Tibial nerve (tissue), 4 donors: ENCODE measurements at regions not wholly inside any gene's neighbourhood (a gene's known extent, or its start where the extent isn't known, plus 50 kb on each side); places are given as distances from the start of the nearest gene placed in this dataset.

ENCODE experiments used
- CTCF ChIP-seq, 5 experiments: fragments of 200-600 bp in 3 of 5; fragments of 450-650 bp in 2 of 5; sonication (generic) in 3 of 5; IDR thresholded peaks; one replicate each; pipeline ENCODE4 v1.5.1; 2016 to 2019; ENCODE audit warnings: antibody characterized with exemption in 5 of 5, mild to moderate bottlenecking in 3 of 5, moderate library complexity in 2 of 5
- EP300 ChIP-seq, 2 donors: sonication (generic); formaldehyde crosslinking; IDR thresholded peaks; one replicate each; pipeline ENCODE4 v1.6.1; 2017; ENCODE audit warnings: antibody characterized with exemption in 2 of 2, mild to moderate bottlenecking in 1 of 2

DNA sequence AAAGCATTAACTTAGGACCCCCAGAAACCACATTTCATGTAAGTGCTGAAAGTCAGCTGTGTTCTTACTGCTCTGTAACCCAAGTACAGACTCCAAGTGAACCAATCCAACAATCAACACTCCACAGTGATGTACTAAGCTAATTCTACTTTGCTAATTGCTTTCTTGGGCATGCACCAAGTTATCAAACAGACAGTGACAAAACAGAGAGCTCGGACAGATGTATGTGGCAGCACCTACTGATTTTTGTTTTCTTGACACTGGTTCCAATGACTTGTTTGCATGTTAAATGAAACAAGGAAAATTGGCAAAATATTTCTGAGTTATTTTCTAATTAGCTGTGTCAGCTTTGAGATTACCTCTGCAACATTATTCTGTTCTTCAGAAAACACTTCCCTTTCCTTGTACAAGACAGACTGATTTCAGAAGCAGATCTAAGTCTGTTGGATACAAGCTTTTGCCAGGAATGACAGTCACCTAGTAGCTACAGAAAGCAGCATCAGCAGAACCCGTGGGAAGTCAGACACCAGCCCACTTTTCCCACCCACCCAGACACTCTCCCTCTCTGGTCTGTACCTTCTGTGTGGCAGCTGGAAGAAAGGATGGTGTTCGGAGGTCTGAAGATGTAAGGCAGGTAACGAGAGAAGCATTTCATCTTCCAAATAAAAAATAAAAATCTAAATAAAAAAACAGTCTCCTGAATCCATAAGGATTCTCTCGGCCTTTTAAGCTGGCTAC lies 176.7 kb upstream of the PPP2R2B start:
- no peak for TF ChIP-seq CTCF (IDR thresholded peaks at IDR 0.05)
- TF ChIP-seq EP300 (IDR thresholded peaks at IDR 0.05): no peak
